GM10266 (cell line): ENCODE measurements at regions not wholly inside any gene's neighbourhood (a gene's known extent, or its start where the extent isn't known, plus 50 kb on each side); places are given as distances from the start of the nearest gene placed in this dataset.

ENCODE experiments used
- DNase-seq: peaks from one replicate; pipeline ENCODE4 v3.0.0; 2012; ENCODE audit errors: extremely low spot score
- CTCF ChIP-seq: IDR thresholded peaks from 2 replicates; pipeline ENCODE4 v1.5.1; 2012; ENCODE audit warnings: mild to moderate bottlenecking, low read depth; ENCODE audit not compliant: control insufficient read depth, insufficient read depth; ENCODE audit errors: missing control alignments

GRCh38 chr13:62643007-62643483 lies 1227.4 kb upstream of the PCDH20 start:
- DNase-seq: no peak
- no peak for TF ChIP-seq CTCF

- no peak for TF ChIP-seq CTCF
- no peak for DNase-seq
Observed at GRCh38 chr13:62635161-62635560, 1219.5 kb upstream of the PCDH20 start.

GRCh38 chr13:62633448-62633847 lies 1217.8 kb upstream of the PCDH20 start:
- no peak for TF ChIP-seq CTCF
- no peak for DNase-seq

- DNase-seq: no peak
Observed at GRCh38 chr13:62631619-62632018, 1216.0 kb upstream of the PCDH20 start.

GRCh38 chr13:62631124-62631523 lies 1215.5 kb upstream of the PCDH20 start:
- no peak for TF ChIP-seq CTCF
- no peak for DNase-seq

More at GRCh38 chr13:62631619-62632018, 1216.0 kb upstream of the PCDH20 start:
- TF ChIP-seq CTCF: no peak

- no peak for DNase-seq
Observed at GRCh38 chr13:62629618-62630017, 1214.0 kb upstream of the PCDH20 start.

GRCh38 chr13:62627226-62627625 lies 1211.6 kb upstream of the PCDH20 start:
- TF ChIP-seq CTCF: no peak
- no peak for DNase-seq

More at GRCh38 chr13:62629618-62630017, 1214.0 kb upstream of the PCDH20 start:
- no peak for TF ChIP-seq CTCF
